ENCODE measurements at regions not wholly inside any gene's neighbourhood (a gene's known extent, or its start where the extent isn't known, plus 50 kb on each side); places are given as distances from the start of the nearest gene placed in this dataset.
"Not testable (repeated sequence)": the region's sequence is repeated elsewhere in the genome, so short reads cannot be mapped to it uniquely, and the experiment has no call there.

GRCh38 chr7:65656494-65657188, 216.2 kb upstream of the VKORC1L1 start:
- H3K79me2 ChIP-seq (ENCODE audit: control insufficient read depth, insufficient read depth, low read length); H3K36me3 ChIP-seq (replicated peaks in 1 of 2; ENCODE audit: control extremely low read depth in 1 of 2, control insufficient read depth in 1 of 2, extremely low read depth in 1 of 2, insufficient read depth in 2 of 2, low read length in 1 of 2); H3K27ac ChIP-seq (ENCODE audit: low read length in 2 of 2); H3K4me3 Mint-ChIP-seq; H3K27me3 ChIP-seq (replicated peaks in 1 of 4; ENCODE audit: control extremely low read depth in 1 of 4, control insufficient read depth in 3 of 4, insufficient read depth in 4 of 4, low read length in 3 of 4); POLR2A ChIA-PET; DNase-seq; H2AFZ ChIP-seq (ENCODE audit: insufficient read depth, low read depth, low read length, poor library complexity, severe bottlenecking); intact Hi-C loops (cut with micrococcal nuclease); CTCF ChIA-PET; H3K4me3 ChIP-seq (ENCODE audit: control extremely low read depth in 1 of 5, extremely low read depth in 1 of 5, insufficient read depth in 1 of 5, low read depth in 2 of 5, low read length in 4 of 5); H3K9me3 Mint-ChIP-seq (ENCODE audit: insufficient read depth); H3K27ac Mint-ChIP-seq; H3K9ac ChIP-seq (ENCODE audit: low read length); ATAC-seq (ENCODE audit: low read depth); H3K4me2 ChIP-seq (replicated peaks; ENCODE audit: low read depth, low read length, poor library complexity, severe bottlenecking); H3K9me3 ChIP-seq (ENCODE audit: control extremely low read depth in 1 of 3, control insufficient read depth in 2 of 3, insufficient read depth in 1 of 3, low read length in 2 of 3); H3K27me3 Mint-ChIP-seq; H3K4me1 ChIP-seq (ENCODE audit: control insufficient read depth in 2 of 2, insufficient read depth in 2 of 2, low read length in 2 of 2); H3K4me1 Mint-ChIP-seq; H4K20me1 ChIP-seq (ENCODE audit: control insufficient read depth, insufficient read depth, low read length, poor library complexity, severe bottlenecking): not testable (repeated sequence)
- WGBS (ENCODE audit: insufficient coverage): no CpG with 5 or more reads among the region's 5 CpGs

- CTCF ChIA-PET; H3K27me3 Mint-ChIP-seq; H3K4me2 ChIP-seq (replicated peaks; ENCODE audit: low read depth, low read length, poor library complexity, severe bottlenecking); H2AFZ ChIP-seq (ENCODE audit: insufficient read depth, low read depth, low read length, poor library complexity, severe bottlenecking); H3K36me3 ChIP-seq (replicated peaks in 1 of 2; ENCODE audit: control extremely low read depth in 1 of 2, control insufficient read depth in 1 of 2, extremely low read depth in 1 of 2, insufficient read depth in 2 of 2, low read length in 1 of 2); H3K4me1 Mint-ChIP-seq; H3K9me3 ChIP-seq (ENCODE audit: control extremely low read depth in 1 of 3, control insufficient read depth in 2 of 3, insufficient read depth in 1 of 3, low read length in 2 of 3); H3K9me3 Mint-ChIP-seq (ENCODE audit: insufficient read depth); H4K20me1 ChIP-seq (ENCODE audit: control insufficient read depth, insufficient read depth, low read length, poor library complexity, severe bottlenecking); ATAC-seq (ENCODE audit: low read depth); H3K27ac ChIP-seq (ENCODE audit: low read length in 2 of 2); H3K27me3 ChIP-seq (replicated peaks in 1 of 4; ENCODE audit: control extremely low read depth in 1 of 4, control insufficient read depth in 3 of 4, insufficient read depth in 4 of 4, low read length in 3 of 4); DNase-seq; H3K27ac Mint-ChIP-seq; H3K79me2 ChIP-seq (ENCODE audit: control insufficient read depth, insufficient read depth, low read length); POLR2A ChIA-PET; intact Hi-C loops (cut with micrococcal nuclease); H3K9ac ChIP-seq (ENCODE audit: low read length); H3K4me3 Mint-ChIP-seq; H3K4me1 ChIP-seq (ENCODE audit: control insufficient read depth in 2 of 2, insufficient read depth in 2 of 2, low read length in 2 of 2); H3K4me3 ChIP-seq (ENCODE audit: control extremely low read depth in 1 of 5, extremely low read depth in 1 of 5, insufficient read depth in 1 of 5, low read depth in 2 of 5, low read length in 4 of 5): not testable (repeated sequence)
- WGBS (ENCODE audit: insufficient coverage): 100% methylated on average over 3 of the region's 6 CpGs
These were observed 189.5 kb upstream of the VKORC1L1 start for GRCh38 chr7:65683362-65683761.

DNA sequence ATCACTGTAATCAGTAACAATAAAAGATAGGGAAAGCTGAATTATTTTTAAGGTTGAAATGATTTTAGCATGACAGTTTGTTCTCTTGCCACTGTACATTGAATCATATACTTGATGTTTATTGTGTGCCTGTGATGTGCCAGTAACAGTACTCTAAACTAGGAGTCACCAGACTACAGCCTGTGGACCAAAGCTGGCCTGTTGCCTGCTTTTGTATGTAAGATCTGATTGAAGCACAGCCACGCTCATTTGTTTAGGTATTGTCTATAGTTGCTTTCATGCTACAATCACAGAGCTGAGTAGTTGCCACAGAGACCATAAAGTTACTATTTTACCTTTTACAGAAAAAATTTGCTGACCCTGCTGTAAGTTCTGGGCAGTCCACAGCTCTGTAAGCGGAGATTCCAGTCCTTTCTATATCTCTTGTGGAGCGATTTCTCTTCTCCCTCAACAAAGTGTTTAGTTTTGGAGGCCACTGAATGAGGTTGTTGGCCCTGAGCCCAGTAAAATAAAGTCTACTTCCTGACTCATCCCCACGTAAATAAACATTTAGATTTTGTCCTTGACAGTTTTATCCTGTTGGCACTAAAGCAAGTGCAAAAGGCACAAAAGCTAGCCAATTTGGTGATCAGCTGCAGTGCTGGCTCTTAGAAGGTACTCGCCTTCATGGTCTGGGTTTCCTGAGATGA, 173.7 kb upstream of the VKORC1L1 start:
- CTCF ChIA-PET; H3K4me2 ChIP-seq (replicated peaks; ENCODE audit: low read depth, low read length, poor library complexity, severe bottlenecking); H2AFZ ChIP-seq (ENCODE audit: insufficient read depth, low read depth, low read length, poor library complexity, severe bottlenecking); H3K27me3 ChIP-seq (replicated peaks in 1 of 4; ENCODE audit: control extremely low read depth in 1 of 4, control insufficient read depth in 3 of 4, insufficient read depth in 4 of 4, low read length in 3 of 4); H4K20me1 ChIP-seq (ENCODE audit: control insufficient read depth, insufficient read depth, low read length, poor library complexity, severe bottlenecking); H3K9me3 ChIP-seq (ENCODE audit: control extremely low read depth in 1 of 3, control insufficient read depth in 2 of 3, insufficient read depth in 1 of 3, low read length in 2 of 3); intact Hi-C loops (cut with micrococcal nuclease); H3K9ac ChIP-seq (ENCODE audit: low read length); H3K27ac ChIP-seq (ENCODE audit: low read length in 2 of 2); H3K4me3 ChIP-seq (ENCODE audit: control extremely low read depth in 1 of 5, extremely low read depth in 1 of 5, insufficient read depth in 1 of 5, low read depth in 2 of 5, low read length in 4 of 5); H3K9me3 Mint-ChIP-seq (ENCODE audit: insufficient read depth); DNase-seq; POLR2A ChIA-PET; H3K27me3 Mint-ChIP-seq; H3K79me2 ChIP-seq (ENCODE audit: control insufficient read depth, insufficient read depth, low read length); ATAC-seq (ENCODE audit: low read depth); H3K4me1 ChIP-seq (ENCODE audit: control insufficient read depth in 2 of 2, insufficient read depth in 2 of 2, low read length in 2 of 2); H3K4me1 Mint-ChIP-seq; H3K4me3 Mint-ChIP-seq; H3K27ac Mint-ChIP-seq; H3K36me3 ChIP-seq (replicated peaks in 1 of 2; ENCODE audit: control extremely low read depth in 1 of 2, control insufficient read depth in 1 of 2, extremely low read depth in 1 of 2, insufficient read depth in 2 of 2, low read length in 1 of 2): not testable (repeated sequence)
- WGBS (ENCODE audit: insufficient coverage): no CpG with 5 or more reads among the region's 5 CpGs

- H3K27ac Mint-ChIP-seq; H3K27me3 Mint-ChIP-seq; H3K9me3 Mint-ChIP-seq (ENCODE audit: insufficient read depth); H3K4me1 Mint-ChIP-seq; H3K9ac ChIP-seq (ENCODE audit: low read length); CTCF ChIA-PET; H3K27ac ChIP-seq (ENCODE audit: low read length in 2 of 2); H3K4me1 ChIP-seq (ENCODE audit: control insufficient read depth in 2 of 2, insufficient read depth in 2 of 2, low read length in 2 of 2); H3K4me3 ChIP-seq (ENCODE audit: control extremely low read depth in 1 of 5, extremely low read depth in 1 of 5, insufficient read depth in 1 of 5, low read depth in 2 of 5, low read length in 4 of 5); H3K36me3 ChIP-seq (replicated peaks in 1 of 2; ENCODE audit: control extremely low read depth in 1 of 2, control insufficient read depth in 1 of 2, extremely low read depth in 1 of 2, insufficient read depth in 2 of 2, low read length in 1 of 2); H3K9me3 ChIP-seq (ENCODE audit: control extremely low read depth in 1 of 3, control insufficient read depth in 2 of 3, insufficient read depth in 1 of 3, low read length in 2 of 3); POLR2A ChIA-PET; H3K4me2 ChIP-seq (replicated peaks; ENCODE audit: low read depth, low read length, poor library complexity, severe bottlenecking); H3K79me2 ChIP-seq (ENCODE audit: control insufficient read depth, insufficient read depth, low read length); H3K4me3 Mint-ChIP-seq; H2AFZ ChIP-seq (ENCODE audit: insufficient read depth, low read depth, low read length, poor library complexity, severe bottlenecking); ATAC-seq (ENCODE audit: low read depth); H3K27me3 ChIP-seq (replicated peaks in 1 of 4; ENCODE audit: control extremely low read depth in 1 of 4, control insufficient read depth in 3 of 4, insufficient read depth in 4 of 4, low read length in 3 of 4); intact Hi-C loops (cut with micrococcal nuclease); DNase-seq; H4K20me1 ChIP-seq (ENCODE audit: control insufficient read depth, insufficient read depth, low read length, poor library complexity, severe bottlenecking): not testable (repeated sequence)
- WGBS (ENCODE audit: insufficient coverage): no CpG with 5 or more reads among the region's 6 CpGs
These were observed 173.0 kb upstream of the VKORC1L1 start for GRCh38 chr7:65699715-65700356.

Measured in B cell (primary cell).